ENCODE measurements at regions not wholly inside any gene's neighbourhood (a gene's known extent, or its start where the extent isn't known, plus 50 kb on each side); places are given as distances from the start of the nearest gene placed in this dataset.

DNA sequence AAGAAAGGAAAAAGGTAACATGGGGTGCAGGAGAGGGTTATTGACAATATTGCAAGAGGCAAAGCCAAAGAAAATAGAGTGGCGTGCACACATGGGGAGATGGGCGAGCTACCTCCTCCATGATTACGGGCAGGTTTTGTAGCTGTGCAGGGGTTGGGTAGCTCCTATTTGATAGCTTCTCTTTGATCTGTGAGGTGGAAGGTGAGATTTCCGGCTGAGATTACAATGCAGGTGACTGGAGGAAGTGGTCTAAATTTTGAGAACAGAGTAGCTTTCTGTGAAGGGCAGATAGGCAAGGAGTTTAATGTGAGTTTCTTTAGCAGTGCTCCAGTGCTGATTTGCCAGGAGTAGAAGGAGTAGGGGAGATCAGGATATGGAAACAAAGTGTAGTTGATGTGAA is 263.4 kb downstream of the PLA2G4A start:
- Histone ChIP-seq H3K9me3 (no peaks in the 10 kb centered on the region), H3K4me1 (no peaks in the 10 kb centered on the region), H3K4me2 (no peak overlapping the region), H3K27ac (no peak overlapping the region), H3K4me3 (no peak overlapping the region)
- 73% methylated on average over 4 of the region's 4 CpGs for WGBS (ENCODE audit: missing lambda C conversion rate)
- FAIRE-seq: no peak
- POLR2A ChIA-PET: no interaction called here
- no peak for TF ChIP-seq FOSL2 (IDR thresholded peaks at IDR 0.05)
- TF ChIP-seq FOSL2 (CRISPR knock-in tag; IDR thresholded peaks at IDR 0.05): no peak
- no peak for TF ChIP-seq TFCP2L1 (CRISPR knock-in tag; IDR thresholded peaks at IDR 0.05)
- TF ChIP-seq BHLHE40 (IDR thresholded peaks at IDR 0.05; ENCODE audit: low read depth, low read length): no peak
- no peak for TF ChIP-seq MAZ (IDR thresholded peaks at IDR 0.05; ENCODE audit: borderline replicate concordance, low read depth, low read length)
- TF ChIP-seq NPAS2 (CRISPR knock-in tag; IDR thresholded peaks at IDR 0.05; ENCODE audit: borderline replicate concordance): no peak
- no peak for TF ChIP-seq HOXB5 (CRISPR knock-in tag; IDR thresholded peaks at IDR 0.05)
- TF ChIP-seq CBX8 (IDR thresholded peaks at IDR 0.05): no peak
- TF ChIP-seq, protein P1, sequence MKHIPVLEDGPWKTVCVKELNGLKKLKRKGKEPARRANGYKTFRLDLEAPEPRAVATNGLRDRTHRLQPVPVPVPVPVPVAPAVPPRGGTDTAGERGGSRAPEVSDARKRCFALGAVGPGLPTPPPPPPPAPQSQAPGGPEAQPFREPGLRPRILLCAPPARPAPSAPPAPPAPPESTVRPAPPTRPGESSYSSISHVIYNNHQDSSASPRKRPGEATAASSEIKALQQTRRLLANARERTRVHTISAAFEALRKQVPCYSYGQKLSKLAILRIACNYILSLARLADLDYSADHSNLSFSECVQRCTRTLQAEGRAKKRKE (CRISPR knock-in tag; IDR thresholded peaks at IDR 0.05; ENCODE audit: low read depth): no peak
- TF ChIP-seq, protein P2, sequence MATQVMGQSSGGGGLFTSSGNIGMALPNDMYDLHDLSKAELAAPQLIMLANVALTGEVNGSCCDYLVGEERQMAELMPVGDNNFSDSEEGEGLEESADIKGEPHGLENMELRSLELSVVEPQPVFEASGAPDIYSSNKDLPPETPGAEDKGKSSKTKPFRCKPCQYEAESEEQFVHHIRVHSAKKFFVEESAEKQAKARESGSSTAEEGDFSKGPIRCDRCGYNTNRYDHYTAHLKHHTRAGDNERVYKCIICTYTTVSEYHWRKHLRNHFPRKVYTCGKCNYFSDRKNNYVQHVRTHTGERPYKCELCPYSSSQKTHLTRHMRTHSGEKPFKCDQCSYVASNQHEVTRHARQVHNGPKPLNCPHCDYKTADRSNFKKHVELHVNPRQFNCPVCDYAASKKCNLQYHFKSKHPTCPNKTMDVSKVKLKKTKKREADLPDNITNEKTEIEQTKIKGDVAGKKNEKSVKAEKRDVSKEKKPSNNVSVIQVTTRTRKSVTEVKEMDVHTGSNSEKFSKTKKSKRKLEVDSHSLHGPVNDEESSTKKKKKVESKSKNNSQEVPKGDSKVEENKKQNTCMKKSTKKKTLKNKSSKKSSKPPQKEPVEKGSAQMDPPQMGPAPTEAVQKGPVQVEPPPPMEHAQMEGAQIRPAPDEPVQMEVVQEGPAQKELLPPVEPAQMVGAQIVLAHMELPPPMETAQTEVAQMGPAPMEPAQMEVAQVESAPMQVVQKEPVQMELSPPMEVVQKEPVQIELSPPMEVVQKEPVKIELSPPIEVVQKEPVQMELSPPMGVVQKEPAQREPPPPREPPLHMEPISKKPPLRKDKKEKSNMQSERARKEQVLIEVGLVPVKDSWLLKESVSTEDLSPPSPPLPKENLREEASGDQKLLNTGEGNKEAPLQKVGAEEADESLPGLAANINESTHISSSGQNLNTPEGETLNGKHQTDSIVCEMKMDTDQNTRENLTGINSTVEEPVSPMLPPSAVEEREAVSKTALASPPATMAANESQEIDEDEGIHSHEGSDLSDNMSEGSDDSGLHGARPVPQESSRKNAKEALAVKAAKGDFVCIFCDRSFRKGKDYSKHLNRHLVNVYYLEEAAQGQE (IDR thresholded peaks at IDR 0.05): no peak
- TF ChIP-seq KDM1A (IDR thresholded peaks at IDR 0.05; ENCODE audit: low read depth): no peak
- TF ChIP-seq, protein P3, sequence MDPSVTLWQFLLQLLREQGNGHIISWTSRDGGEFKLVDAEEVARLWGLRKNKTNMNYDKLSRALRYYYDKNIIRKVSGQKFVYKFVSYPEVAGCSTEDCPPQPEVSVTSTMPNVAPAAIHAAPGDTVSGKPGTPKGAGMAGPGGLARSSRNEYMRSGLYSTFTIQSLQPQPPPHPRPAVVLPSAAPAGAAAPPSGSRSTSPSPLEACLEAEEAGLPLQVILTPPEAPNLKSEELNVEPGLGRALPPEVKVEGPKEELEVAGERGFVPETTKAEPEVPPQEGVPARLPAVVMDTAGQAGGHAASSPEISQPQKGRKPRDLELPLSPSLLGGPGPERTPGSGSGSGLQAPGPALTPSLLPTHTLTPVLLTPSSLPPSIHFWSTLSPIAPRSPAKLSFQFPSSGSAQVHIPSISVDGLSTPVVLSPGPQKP (IDR thresholded peaks at IDR 0.05; ENCODE audit: low read depth, low read length): no peak
- no peak for TF ChIP-seq MAFK (IDR thresholded peaks at IDR 0.05; ENCODE audit: partially characterized antibody)
- TF ChIP-seq RAD21 (conservative IDR thresholded peaks at IDR 0.05 in 1 of 2, IDR thresholded peaks at IDR 0.05 in 1 of 2): no peak
- no peak for DNase-seq (ENCODE audit: low read depth in 1 of 2, low spot score in 1 of 2)
- CTCF ChIA-PET: no interaction called here
- ATAC-seq: no peak

DNA sequence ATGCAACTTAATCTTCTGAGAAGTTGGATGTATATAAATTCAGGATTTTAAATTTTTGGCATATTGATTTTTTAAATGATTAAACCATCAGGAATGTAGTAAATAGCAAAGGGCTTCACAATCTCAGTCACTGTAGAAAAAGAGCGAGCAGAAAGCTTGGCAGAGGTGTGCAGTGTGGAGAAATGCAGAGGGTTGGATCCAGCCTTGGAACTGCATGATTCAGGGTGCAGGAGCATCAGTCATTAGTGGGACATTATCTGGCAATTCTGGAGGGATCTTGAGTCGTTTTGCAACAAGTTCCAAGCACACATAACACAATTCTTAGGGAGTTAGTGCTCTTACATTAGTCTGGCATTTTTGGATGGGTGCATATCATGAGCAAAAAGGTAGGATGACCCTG is 267.9 kb downstream of the PLA2G4A start:
- DNase-seq (ENCODE audit: low read depth in 1 of 2, low spot score in 1 of 2) (no peak), FAIRE-seq (no peak), ATAC-seq (no peak)
- POLR2A ChIA-PET: no interaction called here
- Histone ChIP-seq H3K9me3 (no peaks in the 10 kb centered on the region; the same call in 2 of the 3 replicates), H3K27ac (no peak overlapping the region), H3K4me1 (no peaks in the 10 kb centered on the region), H3K4me2 (no peak overlapping the region), H3K4me3 (no peak overlapping the region)
- no peak for TF ChIP-seq RAD21 (conservative IDR thresholded peaks at IDR 0.05 in 1 of 2, IDR thresholded peaks at IDR 0.05 in 1 of 2)
- TF ChIP-seq CBX8 (IDR thresholded peaks at IDR 0.05): no peak
- TF ChIP-seq ZC3H11A (IDR thresholded peaks at IDR 0.05): no peak
- TF ChIP-seq EP300 (IDR thresholded peaks at IDR 0.05): no peak
- no peak for TF ChIP-seq TFCP2L1 (CRISPR knock-in tag; IDR thresholded peaks at IDR 0.05)
- CTCF ChIA-PET: no interaction called here
- 17% methylated on average over 2 of the region's 2 CpGs for WGBS (ENCODE audit: missing lambda C conversion rate)

DNA sequence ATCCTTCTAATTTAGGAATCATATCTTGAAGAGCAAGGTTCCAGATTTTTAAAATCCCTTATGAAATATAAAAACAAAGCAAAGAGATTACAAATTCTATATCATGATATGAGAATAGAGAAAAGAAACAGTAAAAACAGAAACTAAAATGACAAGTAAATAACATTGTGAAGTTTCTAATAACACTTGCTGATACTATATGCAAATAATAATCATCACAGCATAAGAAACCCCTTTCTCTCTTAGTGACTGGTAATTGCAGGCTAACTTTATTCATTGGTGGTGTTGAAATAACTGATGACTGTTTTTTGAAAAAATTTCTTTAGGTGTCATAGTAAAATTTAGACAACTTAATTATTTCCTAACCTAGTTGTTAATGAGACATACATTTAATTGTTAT is 281.6 kb downstream of the PLA2G4A start:
- FAIRE-seq: no peak
- H3K4me3 ChIP-seq: no peak overlapping the region
- POLR2A ChIA-PET: no interaction called here
- H3K4me1 ChIP-seq: no peaks in the 10 kb centered on the region
- CTCF ChIA-PET: no interaction called here
- DNase-seq (ENCODE audit: low read depth in 1 of 2, low spot score in 1 of 2): no peak
- ATAC-seq: no peak
- TF ChIP-seq, protein P4, sequence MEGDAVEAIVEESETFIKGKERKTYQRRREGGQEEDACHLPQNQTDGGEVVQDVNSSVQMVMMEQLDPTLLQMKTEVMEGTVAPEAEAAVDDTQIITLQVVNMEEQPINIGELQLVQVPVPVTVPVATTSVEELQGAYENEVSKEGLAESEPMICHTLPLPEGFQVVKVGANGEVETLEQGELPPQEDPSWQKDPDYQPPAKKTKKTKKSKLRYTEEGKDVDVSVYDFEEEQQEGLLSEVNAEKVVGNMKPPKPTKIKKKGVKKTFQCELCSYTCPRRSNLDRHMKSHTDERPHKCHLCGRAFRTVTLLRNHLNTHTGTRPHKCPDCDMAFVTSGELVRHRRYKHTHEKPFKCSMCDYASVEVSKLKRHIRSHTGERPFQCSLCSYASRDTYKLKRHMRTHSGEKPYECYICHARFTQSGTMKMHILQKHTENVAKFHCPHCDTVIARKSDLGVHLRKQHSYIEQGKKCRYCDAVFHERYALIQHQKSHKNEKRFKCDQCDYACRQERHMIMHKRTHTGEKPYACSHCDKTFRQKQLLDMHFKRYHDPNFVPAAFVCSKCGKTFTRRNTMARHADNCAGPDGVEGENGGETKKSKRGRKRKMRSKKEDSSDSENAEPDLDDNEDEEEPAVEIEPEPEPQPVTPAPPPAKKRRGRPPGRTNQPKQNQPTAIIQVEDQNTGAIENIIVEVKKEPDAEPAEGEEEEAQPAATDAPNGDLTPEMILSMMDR (IDR thresholded peaks at IDR 0.05): no peak
- no peak for TF ChIP-seq CHD4 (IDR thresholded peaks at IDR 0.05; ENCODE audit: borderline replicate concordance)
- TF ChIP-seq HOXB13 (CRISPR knock-in tag; IDR thresholded peaks at IDR 0.05; ENCODE audit: low read depth): no peak
- TF ChIP-seq ZNF302 (CRISPR knock-in tag; IDR thresholded peaks at IDR 0.05): no peak
- H3K9me3 ChIP-seq: no peaks in the 10 kb centered on the region
- no peak overlapping the region for H3K4me2 ChIP-seq
- H3K27ac ChIP-seq: no peak overlapping the region

Measured in A549 (cell line).